KMS-11 (cell line): ENCODE measurements at regions not wholly inside any gene's neighbourhood (a gene's known extent, or its start where the extent isn't known, plus 50 kb on each side); places are given as distances from the start of the nearest gene placed in this dataset.

Experiments
- H2AFZ ChIP-seq: fragments of 200-600 bp; sonication (generic); 2 replicates; pipeline ENCODE4 v1.6.1; 2016; ENCODE audit warnings: antibody characterized with exemption, mixed run types, low read depth
- H3K27ac ChIP-seq: fragments of 200-600 bp; sonication (generic); 2 replicates; pipeline ENCODE4 v1.6.1; 2016; ENCODE audit warnings: mild to moderate bottlenecking, mixed run types
- H3K27me3 ChIP-seq: fragments of 200-600 bp; sonication (generic); 2 replicates; pipeline ENCODE4 v1.6.1; 2017; ENCODE audit warnings: mild to moderate bottlenecking, low read depth, mixed run types, moderate library complexity; ENCODE audit not compliant: insufficient read depth
- H3K36me3 ChIP-seq: fragments of 200-600 bp; sonication (generic); 2 replicates; pipeline ENCODE4 v1.6.1; 2017; ENCODE audit warnings: mild to moderate bottlenecking, mixed run types; ENCODE audit not compliant: insufficient read depth
- H3K4me1 ChIP-seq: fragments of 200-600 bp; sonication (generic); 2 replicates; pipeline ENCODE4 v1.6.1; 2016; ENCODE audit warnings: mild to moderate bottlenecking, low read depth, mixed run types; ENCODE audit not compliant: poor library complexity, severe bottlenecking
- H3K4me2 ChIP-seq: fragments of 200-600 bp; sonication (generic); 2 replicates; pipeline ENCODE4 v1.7.0; 2016; ENCODE audit warnings: mild to moderate bottlenecking, mixed run types
- H3K4me3 ChIP-seq: fragments of 200-600 bp; sonication (generic); IDR thresholded peaks from 2 replicates; pipeline ENCODE4 v1.6.1; 2017; ENCODE audit warnings: low read depth, low read length, mixed read lengths; ENCODE audit not compliant: insufficient read depth
- H3K79me2 ChIP-seq: fragments of 200-600 bp; sonication (generic); 2 replicates; pipeline ENCODE4 v1.6.1; 2016; ENCODE audit warnings: low read depth, mixed run types; ENCODE audit not compliant: insufficient read depth
- H3K9ac ChIP-seq: fragments of 200-600 bp; sonication (generic); 2 replicates; pipeline ENCODE4 v1.6.1; 2016; ENCODE audit warnings: mild to moderate bottlenecking, mixed run types
- H4K20me1 ChIP-seq: fragments of 200-600 bp; sonication (generic); 2 replicates; pipeline ENCODE4 v1.6.1; 2016; ENCODE audit warnings: mild to moderate bottlenecking, mixed run types; ENCODE audit not compliant: insufficient read depth
- TF ChIP-seq, protein P1 (sequence below): fragments of 200-600 bp; sonication (generic); conservative IDR thresholded peaks from 2 replicates; pipeline ENCODE4 v1.6.1; 2017; ENCODE audit warnings: low read depth, mild to moderate bottlenecking, antibody characterized with exemption, low read length, moderate library complexity, mixed read lengths

DNA sequence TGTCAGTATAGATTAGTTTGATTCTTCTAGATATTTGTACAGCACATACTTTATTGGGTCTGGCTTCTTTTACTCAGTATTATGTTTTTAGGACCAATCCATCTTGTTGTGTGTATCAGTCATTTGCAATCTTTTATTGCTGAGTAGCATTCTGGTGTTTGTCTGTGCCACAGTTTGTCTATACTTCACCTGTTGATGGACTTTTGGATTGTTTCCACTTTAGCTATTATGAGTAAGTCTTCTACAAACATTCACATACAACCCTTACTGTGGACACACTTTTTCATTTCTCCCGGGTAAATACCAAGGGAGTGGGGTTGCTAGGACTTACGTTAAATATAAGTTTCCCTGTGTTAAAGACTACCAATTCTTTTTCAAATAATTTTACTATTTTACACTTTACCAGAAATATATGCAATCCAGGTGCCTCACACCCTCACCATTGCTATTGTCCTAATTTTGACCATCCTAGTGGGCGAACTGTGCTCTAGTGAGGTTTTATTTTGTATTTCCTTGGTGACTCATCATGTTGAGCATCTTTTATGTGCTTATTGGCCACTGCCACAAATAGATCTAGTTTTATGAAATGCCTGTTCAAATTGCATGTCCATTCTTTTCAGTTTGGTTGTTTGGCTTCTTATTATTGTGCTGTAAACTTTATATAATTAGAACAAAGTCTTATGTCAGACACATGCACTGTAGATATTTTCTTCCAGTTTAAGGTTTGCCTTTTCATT is 304.7 kb upstream of the TMTC1 start:
- Histone ChIP-seq H3K9ac (no peak overlapping the region), H3K79me2 (no peaks in the 10 kb centered on the region), H3K36me3 (no peaks in the 10 kb centered on the region), H3K4me3 (no peak overlapping the region), H4K20me1 (no peaks in the 10 kb centered on the region), H3K27me3 (no peaks in the 10 kb centered on the region), H3K27ac (no peak overlapping the region), H3K4me2 (no peak overlapping the region), H3K4me1 (no peaks in the 10 kb centered on the region), H2AFZ (no peak overlapping the region)
- TF ChIP-seq, protein P1, sequence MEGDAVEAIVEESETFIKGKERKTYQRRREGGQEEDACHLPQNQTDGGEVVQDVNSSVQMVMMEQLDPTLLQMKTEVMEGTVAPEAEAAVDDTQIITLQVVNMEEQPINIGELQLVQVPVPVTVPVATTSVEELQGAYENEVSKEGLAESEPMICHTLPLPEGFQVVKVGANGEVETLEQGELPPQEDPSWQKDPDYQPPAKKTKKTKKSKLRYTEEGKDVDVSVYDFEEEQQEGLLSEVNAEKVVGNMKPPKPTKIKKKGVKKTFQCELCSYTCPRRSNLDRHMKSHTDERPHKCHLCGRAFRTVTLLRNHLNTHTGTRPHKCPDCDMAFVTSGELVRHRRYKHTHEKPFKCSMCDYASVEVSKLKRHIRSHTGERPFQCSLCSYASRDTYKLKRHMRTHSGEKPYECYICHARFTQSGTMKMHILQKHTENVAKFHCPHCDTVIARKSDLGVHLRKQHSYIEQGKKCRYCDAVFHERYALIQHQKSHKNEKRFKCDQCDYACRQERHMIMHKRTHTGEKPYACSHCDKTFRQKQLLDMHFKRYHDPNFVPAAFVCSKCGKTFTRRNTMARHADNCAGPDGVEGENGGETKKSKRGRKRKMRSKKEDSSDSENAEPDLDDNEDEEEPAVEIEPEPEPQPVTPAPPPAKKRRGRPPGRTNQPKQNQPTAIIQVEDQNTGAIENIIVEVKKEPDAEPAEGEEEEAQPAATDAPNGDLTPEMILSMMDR: no peak

DNA sequence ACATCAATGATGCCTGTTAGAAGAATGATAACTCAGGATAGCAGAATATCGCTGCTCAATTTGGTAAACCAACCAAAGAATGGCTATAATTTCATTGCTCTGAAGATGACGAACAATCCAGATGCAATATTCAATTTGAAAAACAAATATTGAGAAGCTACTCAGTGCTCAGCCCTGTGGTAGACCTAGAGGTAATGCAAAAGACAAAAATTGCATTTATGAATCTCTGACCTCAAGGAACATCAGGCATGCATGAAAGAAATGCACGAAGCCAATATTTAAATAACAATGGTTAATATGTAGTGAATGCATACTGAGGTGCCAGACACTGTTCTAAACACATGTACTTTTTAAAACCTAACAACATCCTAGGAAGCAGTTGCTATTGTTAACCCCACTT is 298.6 kb upstream of the TMTC1 start:
- Histone ChIP-seq H2AFZ (no peak overlapping the region), H3K27ac (no peak overlapping the region), H3K4me2 (no peak overlapping the region), H3K4me1 (no peaks in the 10 kb centered on the region), H3K36me3 (no peaks in the 10 kb centered on the region), H4K20me1 (no peaks in the 10 kb centered on the region), H3K79me2 (no peaks in the 10 kb centered on the region), H3K9ac (no peak overlapping the region), H3K4me3 (no peak overlapping the region), H3K27me3 (no peaks in the 10 kb centered on the region)
- TF ChIP-seq, protein P1: no peak

- H3K4me3 ChIP-seq: no peak overlapping the region
- no peak overlapping the region for H3K4me2 ChIP-seq
- no peaks in the 10 kb centered on the region for H3K4me1 ChIP-seq
- no peak overlapping the region for H3K9ac ChIP-seq
- TF ChIP-seq, protein P1: no peak
- no peaks in the 10 kb centered on the region for H4K20me1 ChIP-seq
- no peak overlapping the region for H2AFZ ChIP-seq
- H3K79me2 ChIP-seq: no peaks in the 10 kb centered on the region
- H3K36me3 ChIP-seq: no peaks in the 10 kb centered on the region
- H3K27me3 ChIP-seq: no peaks in the 10 kb centered on the region
- no peak overlapping the region for H3K27ac ChIP-seq
Measured at GRCh38 chr12:30074916-30075315, 291.2 kb upstream of the TMTC1 start.

DNA sequence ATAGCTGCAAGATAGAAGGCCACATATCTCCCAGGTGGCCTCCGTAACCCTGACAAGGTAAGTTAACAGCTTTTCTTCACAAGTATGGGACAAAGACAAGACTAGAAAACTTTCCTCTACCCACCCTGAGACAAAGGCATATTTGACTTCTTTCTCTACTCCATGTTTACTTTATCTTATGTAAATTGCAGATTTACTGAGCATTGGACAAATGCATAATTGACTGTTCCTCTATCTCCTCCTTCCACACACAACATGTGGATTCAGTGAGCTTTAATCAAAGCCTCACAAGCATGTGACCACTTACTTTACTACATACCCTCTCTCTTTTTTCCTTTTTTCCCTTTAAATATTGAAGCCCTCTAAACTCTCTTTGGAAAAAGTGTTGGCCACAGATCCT is 289.1 kb upstream of the TMTC1 start:
- Histone ChIP-seq H3K79me2 (no peaks in the 10 kb centered on the region), H3K4me2 (no peak overlapping the region), H3K27me3 (no peaks in the 10 kb centered on the region), H3K36me3 (no peaks in the 10 kb centered on the region), H3K4me1 (no peaks in the 10 kb centered on the region), H3K4me3 (no peak overlapping the region), H3K9ac (no peak overlapping the region), H3K27ac (no peak overlapping the region), H2AFZ (no peak overlapping the region), H4K20me1 (no peaks in the 10 kb centered on the region)
- TF ChIP-seq, protein P1: no peak
